ENCODE measurements at regions not wholly inside any gene's neighbourhood (a gene's known extent, or its start where the extent isn't known, plus 50 kb on each side); places are given as distances from the start of the nearest gene placed in this dataset.

- TF ChIP-seq TAF1 (IDR thresholded peaks at IDR 0.05; ENCODE audit: low read depth, low read length): no peak
- TF ChIP-seq PAX5 (IDR thresholded peaks at IDR 0.05; ENCODE audit: insufficient read depth, low read length, severe bottlenecking): no peak
- TF ChIP-seq POLR2A (IDR thresholded peaks at IDR 0.05; ENCODE audit: low read depth, low read length): no peak
- no peak for TF ChIP-seq POLR2AphosphoS5 (IDR thresholded peaks at IDR 0.05; ENCODE audit: low read depth, low read length)
- no peak for TF ChIP-seq POU2F2 (IDR thresholded peaks at IDR 0.05; ENCODE audit: low read depth, low read length)
These were observed 256.6 kb upstream of the NDST3 start for GRCh38 chr4:117777721-117778120.

All from GM12891 (cell line).